Epithelial cell of esophagus (primary cell): ENCODE measurements at regions not wholly inside any gene's neighbourhood (a gene's known extent, or its start where the extent isn't known, plus 50 kb on each side); places are given as distances from the start of the nearest gene placed in this dataset.

Experiments
- DNase-seq: peaks from one replicate; pipeline ENCODE4 v3.0.0; 2010; ENCODE audit warnings: low read depth
- H3K4me3 ChIP-seq: 2 replicates; pipeline ENCODE4 v1.5.1; 2011; ENCODE audit warnings: mild to moderate bottlenecking, low read length, control low read depth
- TF ChIP-seq, protein P1 (sequence below): IDR thresholded peaks from 2 replicates; pipeline ENCODE4 v1.5.1; 2011; ENCODE audit warnings: low read depth, mild to moderate bottlenecking, low read length, control low read depth, inconsistent platforms; ENCODE audit not compliant: insufficient read depth; ENCODE audit errors: missing control alignments

DNA sequence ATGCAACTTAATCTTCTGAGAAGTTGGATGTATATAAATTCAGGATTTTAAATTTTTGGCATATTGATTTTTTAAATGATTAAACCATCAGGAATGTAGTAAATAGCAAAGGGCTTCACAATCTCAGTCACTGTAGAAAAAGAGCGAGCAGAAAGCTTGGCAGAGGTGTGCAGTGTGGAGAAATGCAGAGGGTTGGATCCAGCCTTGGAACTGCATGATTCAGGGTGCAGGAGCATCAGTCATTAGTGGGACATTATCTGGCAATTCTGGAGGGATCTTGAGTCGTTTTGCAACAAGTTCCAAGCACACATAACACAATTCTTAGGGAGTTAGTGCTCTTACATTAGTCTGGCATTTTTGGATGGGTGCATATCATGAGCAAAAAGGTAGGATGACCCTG is 267.9 kb downstream of the PLA2G4A start:
- no peak for DNase-seq
- TF ChIP-seq, protein P1, sequence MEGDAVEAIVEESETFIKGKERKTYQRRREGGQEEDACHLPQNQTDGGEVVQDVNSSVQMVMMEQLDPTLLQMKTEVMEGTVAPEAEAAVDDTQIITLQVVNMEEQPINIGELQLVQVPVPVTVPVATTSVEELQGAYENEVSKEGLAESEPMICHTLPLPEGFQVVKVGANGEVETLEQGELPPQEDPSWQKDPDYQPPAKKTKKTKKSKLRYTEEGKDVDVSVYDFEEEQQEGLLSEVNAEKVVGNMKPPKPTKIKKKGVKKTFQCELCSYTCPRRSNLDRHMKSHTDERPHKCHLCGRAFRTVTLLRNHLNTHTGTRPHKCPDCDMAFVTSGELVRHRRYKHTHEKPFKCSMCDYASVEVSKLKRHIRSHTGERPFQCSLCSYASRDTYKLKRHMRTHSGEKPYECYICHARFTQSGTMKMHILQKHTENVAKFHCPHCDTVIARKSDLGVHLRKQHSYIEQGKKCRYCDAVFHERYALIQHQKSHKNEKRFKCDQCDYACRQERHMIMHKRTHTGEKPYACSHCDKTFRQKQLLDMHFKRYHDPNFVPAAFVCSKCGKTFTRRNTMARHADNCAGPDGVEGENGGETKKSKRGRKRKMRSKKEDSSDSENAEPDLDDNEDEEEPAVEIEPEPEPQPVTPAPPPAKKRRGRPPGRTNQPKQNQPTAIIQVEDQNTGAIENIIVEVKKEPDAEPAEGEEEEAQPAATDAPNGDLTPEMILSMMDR = no peak
- no peak overlapping the region for H3K4me3 ChIP-seq

DNA sequence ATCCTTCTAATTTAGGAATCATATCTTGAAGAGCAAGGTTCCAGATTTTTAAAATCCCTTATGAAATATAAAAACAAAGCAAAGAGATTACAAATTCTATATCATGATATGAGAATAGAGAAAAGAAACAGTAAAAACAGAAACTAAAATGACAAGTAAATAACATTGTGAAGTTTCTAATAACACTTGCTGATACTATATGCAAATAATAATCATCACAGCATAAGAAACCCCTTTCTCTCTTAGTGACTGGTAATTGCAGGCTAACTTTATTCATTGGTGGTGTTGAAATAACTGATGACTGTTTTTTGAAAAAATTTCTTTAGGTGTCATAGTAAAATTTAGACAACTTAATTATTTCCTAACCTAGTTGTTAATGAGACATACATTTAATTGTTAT is 281.6 kb downstream of the PLA2G4A start:
- TF ChIP-seq, protein P1 = no peak
- no peak overlapping the region for H3K4me3 ChIP-seq
- DNase-seq = no peak

DNA sequence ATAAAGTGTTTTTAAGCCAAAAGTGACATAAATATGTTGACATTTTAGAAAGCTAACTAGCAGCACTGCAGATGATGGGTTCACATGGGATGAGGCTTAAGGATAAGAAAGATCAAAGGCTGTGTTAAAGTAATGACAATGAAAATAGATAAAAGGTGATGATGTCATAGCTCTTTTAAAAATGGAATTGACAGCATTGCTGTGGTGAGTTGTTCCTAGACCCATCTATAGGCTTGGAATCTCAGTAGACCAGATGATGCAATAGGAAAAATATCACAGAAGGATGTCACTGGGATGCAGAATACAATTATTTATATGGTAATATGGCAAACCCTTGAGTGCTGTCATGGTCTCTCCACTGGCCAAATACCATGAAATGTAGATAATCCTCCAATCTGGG is 286.0 kb downstream of the PLA2G4A start:
- no peak overlapping the region for H3K4me3 ChIP-seq
- TF ChIP-seq, protein P1 = no peak
- no peak for DNase-seq

DNA sequence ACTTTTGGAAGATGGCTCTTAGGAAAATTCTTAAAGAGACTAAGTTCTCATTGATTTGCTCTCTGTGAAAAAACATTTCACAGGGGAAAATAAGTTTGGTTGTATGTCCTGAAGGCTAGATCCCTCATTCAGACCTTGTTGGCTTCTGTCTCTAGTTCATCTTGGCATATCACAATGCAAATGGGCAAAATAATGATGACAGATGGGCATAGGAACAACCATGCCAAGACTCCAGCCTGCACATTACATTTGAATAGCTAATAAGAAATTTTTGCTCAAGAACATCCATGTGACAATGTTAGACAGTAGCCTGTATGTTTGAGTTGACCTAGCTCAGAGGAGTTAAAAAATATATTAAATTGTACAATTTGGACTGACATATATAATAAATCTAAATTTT is 292.9 kb downstream of the PLA2G4A start:
- TF ChIP-seq, protein P1 = no peak
- no peak for DNase-seq
- H3K4me3 ChIP-seq = no peak overlapping the region

DNA sequence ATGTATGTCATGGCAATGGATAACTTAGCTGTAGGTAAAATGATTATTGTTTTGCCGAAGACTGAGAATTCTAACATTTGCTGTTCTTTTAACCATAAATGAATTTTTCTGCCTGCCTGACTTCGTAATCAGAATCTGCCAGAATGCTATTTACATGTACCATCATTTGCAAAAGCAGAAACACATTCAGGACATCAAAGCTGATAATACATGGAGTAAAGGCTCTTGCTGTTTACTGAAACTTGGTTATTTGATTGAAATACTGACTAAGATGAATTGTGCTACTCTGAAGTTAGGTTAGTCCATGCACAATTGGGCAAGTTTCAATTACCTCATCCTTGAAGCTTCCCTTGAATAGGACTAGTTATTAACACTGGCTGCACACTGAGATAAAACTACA is 293.8 kb downstream of the PLA2G4A start:
- no peak overlapping the region for H3K4me3 ChIP-seq
- TF ChIP-seq, protein P1 = no peak
- no peak for DNase-seq

DNA sequence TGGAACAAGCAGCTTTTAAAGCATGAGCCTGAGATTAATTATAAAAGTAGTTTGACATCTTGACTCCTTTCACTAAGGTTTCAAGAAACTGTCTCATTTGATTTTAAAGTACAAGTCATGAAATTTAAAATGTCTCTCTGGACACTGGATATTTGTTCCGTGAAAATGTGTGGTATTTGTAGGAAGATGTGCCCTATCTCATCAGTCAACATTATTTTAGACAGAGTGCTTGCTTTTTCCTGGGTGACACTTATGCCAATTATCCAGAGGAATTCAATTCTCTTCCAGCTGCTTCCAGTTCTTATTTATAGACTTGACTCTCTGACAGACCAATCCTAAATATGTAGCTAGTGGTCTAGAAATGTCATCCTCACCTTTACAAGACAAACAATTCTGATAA is 300.4 kb downstream of the PLA2G4A start:
- no peak for DNase-seq
- TF ChIP-seq, protein P1 = no peak
- no peak overlapping the region for H3K4me3 ChIP-seq

DNA sequence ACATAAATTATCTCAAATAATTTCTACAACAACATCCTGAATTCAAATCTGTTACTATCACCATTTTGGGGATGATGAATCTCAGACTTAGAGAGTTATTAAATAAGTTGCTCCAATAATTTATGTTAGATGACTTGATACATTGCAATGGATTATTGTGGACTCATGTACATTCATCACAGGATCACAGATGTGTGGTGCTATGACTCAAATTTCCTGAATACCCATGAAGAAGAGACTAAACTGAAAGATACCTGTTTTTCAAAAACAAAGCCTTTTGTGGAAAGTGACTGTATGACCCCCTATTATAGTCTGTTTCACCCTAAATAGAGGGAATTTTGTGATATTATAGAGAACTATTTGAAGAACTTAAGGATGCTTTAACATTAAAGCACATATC is 315.0 kb downstream of the PLA2G4A start:
- peak; percentile 2 for DNase-seq
- TF ChIP-seq, protein P1 = no peak
- H3K4me3 ChIP-seq = no peak overlapping the region
